Lower leg skin (tissue), 4 donors: ENCODE measurements at regions not wholly inside any gene's neighbourhood (a gene's known extent, or its start where the extent isn't known, plus 50 kb on each side); places are given as distances from the start of the nearest gene placed in this dataset.
"Not testable (repeated sequence)": the region's sequence is repeated elsewhere in the genome, so short reads cannot be mapped to it uniquely, and the experiment has no call there.

Source experiments
- DNase-seq, 2 donors: peaks; one replicate each; pipeline ENCODE4 v3.0.0-alpha.2; 2019; ENCODE audit warnings: low spot score in 2 of 2
- H3K4me3 ChIP-seq: fragments of 200-600 bp; sonication (generic); 2 replicates; pipeline ENCODE4 v1.5.1; 2017; ENCODE audit warnings: mild to moderate bottlenecking, low read depth; ENCODE audit not compliant: poor library complexity, severe bottlenecking
- POLR2A ChIP-seq, 2 donors: fragments of 450-650 bp; IDR thresholded peaks; one replicate each; pipeline ENCODE4 v1.6.1; 2016 to 2017; ENCODE audit warnings: antibody characterized with exemption in 2 of 2, mild to moderate bottlenecking in 1 of 2, moderate library complexity in 1 of 2
- WGBS, 2 donors: methylation state at CpG; one replicate each; pipeline ENCODE4 v1.1.5; 2018; 5-methylcytosine and 5-hydroxymethylcytosine counted together
- intact Hi-C: fragments of 100-400 bp; cut with DNase I; formaldehyde crosslinking; loops from one replicate; pipeline ENCODE4 v1.15.0; 2023; ENCODE audit warnings: low total_unique reads
- TF ChIP-seq, protein P1 (sequence below), 3 donors: fragments of 450-650 bp; IDR thresholded peaks; one replicate each; pipeline ENCODE4 v1.5.1; 2016; ENCODE audit warnings: antibody characterized with exemption in 3 of 3, mild to moderate bottlenecking in 3 of 3, moderate library complexity in 2 of 3

DNA sequence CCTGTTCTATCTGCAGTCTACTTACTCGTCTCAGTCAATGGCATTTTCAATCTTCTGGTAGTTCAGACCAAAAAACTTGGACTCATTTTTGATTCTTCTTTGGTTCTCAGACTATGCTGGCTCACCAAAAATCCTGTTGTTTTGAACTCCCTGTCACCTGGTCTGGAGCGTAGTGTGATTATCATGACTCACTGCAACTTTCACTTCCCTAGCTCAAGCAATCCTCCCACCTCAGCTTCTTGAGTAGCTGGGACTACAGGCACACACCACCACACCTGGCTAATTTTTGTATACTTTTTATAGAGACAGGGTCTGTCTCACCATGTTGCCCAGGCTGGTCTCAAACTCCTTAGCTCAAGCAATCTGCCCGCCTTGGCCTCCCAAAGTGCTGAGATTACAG is 163.3 kb upstream of the CDH7 start:
- no peak for DNase-seq
- TF ChIP-seq, protein P1, sequence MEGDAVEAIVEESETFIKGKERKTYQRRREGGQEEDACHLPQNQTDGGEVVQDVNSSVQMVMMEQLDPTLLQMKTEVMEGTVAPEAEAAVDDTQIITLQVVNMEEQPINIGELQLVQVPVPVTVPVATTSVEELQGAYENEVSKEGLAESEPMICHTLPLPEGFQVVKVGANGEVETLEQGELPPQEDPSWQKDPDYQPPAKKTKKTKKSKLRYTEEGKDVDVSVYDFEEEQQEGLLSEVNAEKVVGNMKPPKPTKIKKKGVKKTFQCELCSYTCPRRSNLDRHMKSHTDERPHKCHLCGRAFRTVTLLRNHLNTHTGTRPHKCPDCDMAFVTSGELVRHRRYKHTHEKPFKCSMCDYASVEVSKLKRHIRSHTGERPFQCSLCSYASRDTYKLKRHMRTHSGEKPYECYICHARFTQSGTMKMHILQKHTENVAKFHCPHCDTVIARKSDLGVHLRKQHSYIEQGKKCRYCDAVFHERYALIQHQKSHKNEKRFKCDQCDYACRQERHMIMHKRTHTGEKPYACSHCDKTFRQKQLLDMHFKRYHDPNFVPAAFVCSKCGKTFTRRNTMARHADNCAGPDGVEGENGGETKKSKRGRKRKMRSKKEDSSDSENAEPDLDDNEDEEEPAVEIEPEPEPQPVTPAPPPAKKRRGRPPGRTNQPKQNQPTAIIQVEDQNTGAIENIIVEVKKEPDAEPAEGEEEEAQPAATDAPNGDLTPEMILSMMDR (IDR thresholded peaks at IDR 0.05): no peak
- TF ChIP-seq POLR2A (IDR thresholded peaks at IDR 0.05): no peak
- WGBS, 2 donors: 87% methylated on average over 3 of the region's 3 CpGs
- H3K4me3 ChIP-seq: no peak overlapping the region
- intact Hi-C loops: loop anchor here (5.0 kb wide), 1 partner anchor 755 kb away; no protein-coding TSS in a partner anchor

DNA sequence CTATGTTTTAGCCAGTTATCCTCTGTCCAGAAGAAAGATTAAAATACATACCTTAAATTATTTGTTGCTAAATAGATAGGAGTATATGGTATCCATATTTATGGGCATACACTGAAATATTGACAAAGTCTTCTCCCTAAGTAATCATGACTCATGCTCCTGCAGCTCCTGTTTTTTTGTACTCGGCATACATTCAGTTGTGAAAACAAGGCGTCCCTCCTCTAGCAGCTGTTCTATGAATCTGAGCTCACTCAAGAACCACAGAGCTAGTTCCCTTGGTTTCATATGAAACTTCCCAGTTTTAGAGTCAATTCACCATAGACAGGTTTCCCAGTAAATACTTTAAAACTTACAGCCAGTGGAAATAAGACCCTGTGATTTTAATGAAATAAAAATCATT is 168.7 kb upstream of the CDH7 start:
- DNase-seq, intact Hi-C loops, H3K4me3 ChIP-seq: not testable (repeated sequence)
- WGBS, 2 donors: 46 to 53% methylated on average over 2 of the region's 2 CpGs

DNA sequence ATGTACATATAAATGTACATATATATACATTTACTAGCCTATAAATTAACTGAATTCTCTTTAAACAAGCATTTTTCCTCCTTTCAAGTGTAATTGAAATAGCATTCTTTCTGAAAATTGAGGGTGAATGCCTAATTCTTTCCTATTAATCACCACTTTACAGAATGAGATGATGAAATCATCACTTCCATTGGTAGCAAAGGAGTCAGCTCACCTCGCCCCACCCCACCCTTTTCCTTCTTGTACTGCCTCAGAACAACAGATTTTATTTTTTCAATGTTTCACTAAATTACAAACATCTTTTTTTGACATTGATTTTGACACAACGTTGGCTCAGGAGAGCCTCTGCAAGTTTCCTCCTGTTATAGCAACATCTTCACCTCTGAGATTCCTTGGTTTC is 181.9 kb upstream of the CDH7 start:
- no peak overlapping the region for H3K4me3 ChIP-seq
- TF ChIP-seq, protein P1 (IDR thresholded peaks at IDR 0.05): no peak
- no peak for TF ChIP-seq POLR2A (IDR thresholded peaks at IDR 0.05)
- WGBS, 2 donors: 29 to 48% methylated on average over 2 of the region's 2 CpGs
- intact Hi-C loops: no loop called here
- no peak for DNase-seq

DNA sequence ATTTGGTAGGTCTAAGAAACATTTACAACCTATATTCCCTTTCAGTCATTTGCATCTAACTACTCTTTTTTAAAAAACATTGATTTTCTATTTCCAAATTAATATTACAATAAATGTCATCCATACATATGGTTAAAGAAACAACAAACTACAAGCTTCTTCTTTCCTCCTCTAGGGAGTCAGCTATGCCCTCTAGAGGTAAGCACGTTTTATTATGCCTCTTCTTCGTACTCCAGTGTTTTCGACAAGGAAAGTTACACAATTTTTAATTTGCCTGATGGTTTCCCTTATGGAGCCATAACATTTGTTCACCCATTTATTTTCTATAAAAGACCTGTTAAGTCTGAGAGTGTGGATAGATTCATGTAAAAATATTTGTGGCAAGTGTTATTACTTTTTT is 183.4 kb upstream of the CDH7 start:
- WGBS, 2 donors: 3 to 9% methylated on average over 3 of the region's 3 CpGs
- intact Hi-C loops: no loop called here
- TF ChIP-seq, protein P1 (IDR thresholded peaks at IDR 0.05): no peak
- TF ChIP-seq POLR2A (IDR thresholded peaks at IDR 0.05): no peak
- DNase-seq: no peak
- H3K4me3 ChIP-seq: no peak overlapping the region

DNA sequence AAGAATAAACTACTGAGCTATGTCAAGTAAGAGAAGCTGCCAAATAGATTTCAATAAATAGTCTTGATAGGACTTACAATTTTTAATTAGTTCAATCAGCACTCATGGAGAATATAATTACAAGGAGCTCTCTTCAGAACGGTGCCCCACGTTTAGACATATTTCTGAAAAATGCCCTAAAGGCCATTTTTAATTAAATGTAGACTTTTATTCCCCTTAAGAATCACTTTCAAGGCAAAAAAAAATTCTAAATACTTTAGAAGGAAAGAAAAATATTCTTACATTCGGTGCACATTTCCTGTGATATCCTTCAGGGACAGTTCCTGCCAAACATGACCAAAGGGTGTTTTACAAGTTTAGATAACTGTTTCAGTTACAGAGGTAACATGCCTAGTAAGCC is 202.5 kb upstream of the CDH7 start:
- no peak overlapping the region for H3K4me3 ChIP-seq
- intact Hi-C loops: no loop called here
- DNase-seq: no peak
- TF ChIP-seq, protein P1 (IDR thresholded peaks at IDR 0.05): no peak
- no peak for TF ChIP-seq POLR2A (IDR thresholded peaks at IDR 0.05)
- WGBS, 2 donors: 28 to 37% methylated on average over 3 of the region's 3 CpGs

DNA sequence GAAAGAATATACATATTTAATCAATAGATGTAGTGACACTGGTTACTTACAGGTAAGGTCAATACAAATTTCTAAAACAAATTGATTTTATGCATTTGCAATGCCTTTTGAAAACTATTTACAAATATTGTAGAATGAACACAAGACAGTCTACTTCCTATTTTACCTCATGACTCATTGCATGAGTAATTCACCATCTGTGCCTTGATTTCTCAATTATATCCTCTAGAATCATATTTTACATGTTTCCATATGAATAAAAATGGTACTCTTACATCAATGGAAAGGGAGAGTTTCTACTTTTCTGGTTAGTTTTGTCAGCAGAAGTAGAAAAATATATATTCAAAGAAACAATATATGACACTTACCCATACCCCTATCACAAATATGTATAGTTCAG is 203.8 kb upstream of the CDH7 start:
- DNase-seq: no peak
- TF ChIP-seq, protein P1 (IDR thresholded peaks at IDR 0.05): no peak
- no peak for TF ChIP-seq POLR2A (IDR thresholded peaks at IDR 0.05)

More for the DNA sequence above, 203.8 kb upstream of the CDH7 start:
- no peak overlapping the region for H3K4me3 ChIP-seq
- intact Hi-C loops: no loop called here
